Activated CD8-positive, alpha-beta memory T cell treated with anti-CD3 and anti-CD28 coated beads for 36 hours (primary cell): ENCODE measurements at regions not wholly inside any gene's neighbourhood (a gene's known extent, or its start where the extent isn't known, plus 50 kb on each side); places are given as distances from the start of the nearest gene placed in this dataset.

Experiments
- CTCF ChIA-PET: fragments of 350-600 bp; sonication (Branson Sonifier 250); formaldehyde crosslinking; loops from one replicate; lab custom pipeline; 2021; ENCODE audit warnings: antibody characterized with exemption; lab: Charles Lee
- POLR2A ChIA-PET: fragments of 350-600 bp; sonication (Branson Sonifier 250); formaldehyde crosslinking; loops from one replicate; lab custom pipeline; 2021; ENCODE audit warnings: antibody characterized with exemption; lab: Charles Lee

DNA sequence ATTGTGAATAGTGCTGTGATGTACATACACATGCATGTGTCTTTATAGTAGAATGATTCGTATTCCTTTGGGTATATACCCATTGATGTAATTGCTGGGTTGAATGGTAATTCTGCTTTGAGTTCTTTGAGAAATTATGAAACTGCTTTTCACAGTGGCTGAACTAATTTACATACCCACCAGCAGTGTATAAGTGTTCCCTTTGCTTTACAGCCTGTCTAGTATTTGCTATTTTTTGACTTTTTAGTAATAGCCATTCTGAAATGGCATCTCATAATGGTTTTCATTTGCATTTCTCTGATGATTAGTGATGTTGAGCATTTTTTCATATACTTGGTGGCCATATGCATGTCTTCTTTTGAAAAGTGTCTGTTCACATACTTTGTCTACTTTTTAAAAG lies 54.5 kb upstream of the FAM78B start:
- CTCF ChIA-PET: no interaction called here
- POLR2A ChIA-PET: no interaction called here

DNA sequence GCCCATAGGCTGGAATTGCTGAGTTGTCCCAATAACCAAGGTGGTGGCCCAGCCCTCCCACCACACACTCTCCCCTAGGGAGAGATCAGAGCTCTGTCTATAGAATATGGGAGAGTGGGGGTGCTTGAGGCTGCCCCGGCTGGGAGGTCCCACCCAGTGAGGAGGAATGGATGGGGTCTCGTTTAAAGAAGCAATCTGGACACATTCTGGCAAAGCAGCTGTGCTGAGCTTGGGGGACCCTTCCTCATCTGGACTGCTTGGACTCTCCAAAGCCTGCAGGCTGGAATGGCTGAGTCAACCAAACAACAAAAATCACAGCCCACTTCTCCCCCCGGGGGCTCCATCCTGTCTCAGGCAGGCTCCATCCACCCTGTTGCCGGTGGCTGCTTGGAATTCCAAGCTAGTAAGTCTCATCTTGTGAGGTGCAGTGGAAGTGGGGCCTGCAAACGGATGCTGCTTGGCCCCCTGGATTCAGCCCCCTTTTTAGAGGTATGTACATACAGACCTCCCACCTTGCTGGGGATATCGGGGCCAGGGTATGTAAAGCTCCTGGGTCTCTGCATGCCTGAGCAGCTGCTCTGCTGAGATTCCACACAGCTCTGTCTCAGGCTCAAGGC lies 67.1 kb upstream of the FAM78B start:
- ChIA-PET POLR2A (no interaction called here), CTCF (no interaction called here)

DNA sequence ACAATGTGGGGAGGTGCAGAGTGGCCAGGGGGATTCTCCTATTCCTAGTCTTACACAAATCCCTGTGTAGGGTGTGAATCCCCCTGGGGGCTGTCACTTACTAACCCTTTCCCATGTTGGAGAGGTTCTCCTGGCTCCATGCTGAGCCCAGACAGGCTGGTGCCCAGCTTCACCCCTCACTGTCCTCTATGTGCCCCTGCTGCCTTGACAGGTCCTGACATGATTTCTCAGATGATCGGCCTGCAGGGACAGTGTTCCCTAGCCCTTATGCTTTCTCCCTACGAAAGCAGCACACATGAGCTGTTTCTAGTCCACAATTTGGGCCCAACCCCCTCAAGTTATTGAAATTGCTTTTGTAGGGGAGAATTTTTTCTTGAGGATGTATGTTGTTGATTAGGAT lies 68.9 kb upstream of the FAM78B start:
- ChIA-PET CTCF (no interaction called here), POLR2A (no interaction called here)

GRCh38 chr1:166237675-166238074 lies 70.9 kb upstream of the FAM78B start:
- ChIA-PET CTCF (no interaction called here), POLR2A (no interaction called here)

DNA sequence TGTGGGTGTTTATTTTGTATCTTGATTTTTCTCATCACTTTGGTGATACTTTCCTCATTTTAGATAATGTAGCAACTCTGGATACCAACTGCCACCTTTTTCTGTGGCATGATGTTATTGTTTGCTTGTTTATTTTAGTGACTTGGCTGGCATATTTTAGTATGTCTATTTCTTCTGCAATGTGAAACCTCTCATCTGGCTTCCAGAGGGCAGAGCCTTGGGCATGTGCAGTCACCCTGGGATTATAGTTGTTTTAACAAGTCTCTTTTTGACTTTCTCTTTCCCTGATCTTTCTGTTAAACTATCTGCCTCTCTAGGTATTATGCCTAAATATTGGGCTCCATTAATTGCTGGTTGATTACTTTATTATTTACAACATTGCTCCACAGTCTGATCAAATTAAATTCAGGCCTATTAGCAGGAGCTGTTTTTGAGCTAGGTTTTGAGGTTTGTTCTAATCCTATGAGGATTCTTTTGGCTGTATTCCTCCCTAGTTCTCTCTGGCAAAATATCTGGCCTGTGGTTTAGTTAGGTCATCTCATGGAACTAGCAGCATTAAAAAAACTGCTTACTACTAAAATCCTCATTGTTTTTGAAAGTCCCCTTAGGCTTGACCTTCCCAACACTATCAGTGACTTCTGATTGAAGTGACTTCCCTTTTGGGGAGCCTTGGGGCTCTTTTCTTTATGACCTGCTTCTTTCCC lies 86.4 kb upstream of the FAM78B start:
- ChIA-PET CTCF (no interaction called here), POLR2A (no interaction called here)

DNA sequence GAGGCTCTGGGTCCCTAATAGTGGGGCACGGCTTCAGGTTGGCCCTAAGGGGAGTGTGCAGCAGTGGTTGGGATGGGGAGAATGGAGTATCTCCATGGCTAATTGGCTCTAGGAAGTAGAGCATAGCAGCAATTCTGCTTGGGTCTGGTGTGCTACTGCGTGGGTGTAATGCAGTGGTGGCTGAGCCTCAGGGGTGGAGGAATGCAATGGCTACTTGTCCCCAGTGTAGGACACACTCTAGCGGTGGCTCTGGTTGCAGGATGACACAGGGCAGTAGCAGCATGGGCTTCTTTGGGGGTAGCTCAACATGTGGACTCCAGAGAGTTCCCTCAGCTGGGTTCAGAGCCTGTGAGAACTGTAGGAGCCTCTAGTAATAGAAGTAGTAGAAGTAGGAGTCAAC lies 91.2 kb upstream of the FAM78B start:
- CTCF ChIA-PET: no interaction called here

GRCh38 chr1:166261511-166261910 lies 94.7 kb upstream of the FAM78B start:
- ChIA-PET POLR2A (no interaction called here), CTCF (no interaction called here)

More for the DNA sequence above, 91.2 kb upstream of the FAM78B start:
- POLR2A ChIA-PET: no interaction called here

GRCh38 chr1:166270476-166271150 lies 103.8 kb upstream of the FAM78B start:
- ChIA-PET CTCF (no interaction called here), POLR2A (no interaction called here)

- POLR2A ChIA-PET: no interaction called here
Measured at GRCh38 chr1:166271151-166271538, 104.3 kb upstream of the FAM78B start.

DNA sequence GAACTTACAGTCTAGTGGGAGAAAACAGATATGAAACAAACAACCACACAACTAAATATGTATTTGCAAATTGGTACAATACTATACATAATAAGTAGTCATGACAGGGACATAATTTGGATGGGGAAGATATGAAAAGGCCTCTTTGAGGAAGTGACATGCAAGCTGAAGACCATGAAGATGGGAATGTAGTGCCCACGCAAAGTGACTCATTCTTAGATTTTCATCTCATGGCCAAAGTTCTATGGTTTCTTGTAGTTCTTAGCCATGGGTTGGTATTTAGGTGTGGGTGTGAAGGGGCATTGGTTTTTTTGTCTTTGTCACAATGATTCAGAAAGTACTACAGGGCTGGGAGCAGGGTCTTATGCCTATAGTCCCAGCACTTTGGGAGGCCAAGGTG lies 105.4 kb upstream of the FAM78B start:
- ChIA-PET POLR2A (no interaction called here), CTCF (no interaction called here)

More at GRCh38 chr1:166271151-166271538, 104.3 kb upstream of the FAM78B start:
- CTCF ChIA-PET: no interaction called here

- POLR2A ChIA-PET: no interaction called here
- CTCF ChIA-PET: no interaction called here
Measured at GRCh38 chr1:166272851-166273250, 106.0 kb upstream of the FAM78B start.

DNA sequence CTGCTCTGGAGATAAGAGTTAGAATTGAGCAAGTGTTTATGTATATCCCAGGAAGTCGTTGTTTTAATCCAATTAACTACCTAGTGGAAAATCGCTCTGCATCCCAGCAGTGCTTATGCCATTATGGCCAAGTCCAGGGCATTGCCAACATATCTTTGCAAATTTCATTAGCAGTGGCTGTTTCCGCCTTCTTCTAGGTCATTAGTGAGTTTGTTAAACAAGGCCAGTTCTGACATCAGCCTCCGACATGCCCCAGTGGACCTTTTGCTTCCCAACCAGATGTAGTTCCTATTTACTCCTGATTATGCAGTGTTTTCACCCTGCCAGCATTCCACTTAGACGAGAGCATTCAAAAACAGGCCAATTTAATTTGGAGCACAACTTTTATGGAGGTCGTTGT lies 106.8 kb upstream of the FAM78B start:
- ChIA-PET POLR2A (no interaction called here), CTCF (no interaction called here)

GRCh38 chr1:166282391-166283137 lies 115.8 kb upstream of the FAM78B start:
- ChIA-PET CTCF (no interaction called here), POLR2A (no interaction called here)

- ChIA-PET POLR2A (no interaction called here), CTCF (no interaction called here)
Measured at GRCh38 chr1:166283190-166283589, 116.4 kb upstream of the FAM78B start.

- ChIA-PET POLR2A (no interaction called here), CTCF (no interaction called here)
Measured at GRCh38 chr1:166283600-166283999, 116.8 kb upstream of the FAM78B start.

DNA sequence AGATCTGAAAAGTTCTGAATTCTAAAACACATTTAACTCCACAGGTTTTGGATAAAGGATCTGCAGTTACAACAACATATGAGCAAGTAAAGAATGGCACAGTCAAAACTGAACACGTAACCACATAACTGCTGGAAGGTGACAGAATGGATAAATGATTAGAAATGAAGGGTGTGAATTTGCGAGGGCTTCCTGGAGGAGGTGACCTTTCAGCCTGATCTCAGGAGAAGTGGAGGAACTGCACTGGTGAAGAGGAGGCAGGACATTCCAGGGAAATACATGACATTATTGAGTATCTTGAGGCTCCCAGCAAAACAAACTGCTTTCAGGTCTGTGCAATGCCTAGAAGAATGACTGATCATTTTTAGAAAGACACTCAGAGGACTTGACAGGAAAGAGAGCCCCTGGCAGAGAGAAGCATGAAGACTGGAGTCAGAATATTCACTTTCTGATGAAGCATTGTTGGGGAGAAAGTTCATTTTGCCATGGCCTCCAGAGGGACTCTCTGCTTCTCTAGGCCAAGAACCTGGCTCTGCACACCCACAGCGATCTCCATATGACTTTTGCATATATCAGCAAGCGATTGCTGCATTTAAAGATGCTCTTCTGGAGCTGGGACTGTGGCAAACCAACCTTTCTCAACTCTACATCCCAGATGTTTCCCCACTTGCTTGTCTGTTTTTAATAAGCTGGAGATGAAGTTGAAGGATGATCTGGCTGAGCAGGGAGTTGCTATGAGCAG lies 122.7 kb upstream of the FAM78B start:
- ChIA-PET POLR2A (no interaction called here), CTCF (no interaction called here)

GRCh38 chr1:166295656-166296055 lies 128.9 kb upstream of the FAM78B start:
- POLR2A ChIA-PET: no interaction called here
- CTCF ChIA-PET: no interaction called here

DNA sequence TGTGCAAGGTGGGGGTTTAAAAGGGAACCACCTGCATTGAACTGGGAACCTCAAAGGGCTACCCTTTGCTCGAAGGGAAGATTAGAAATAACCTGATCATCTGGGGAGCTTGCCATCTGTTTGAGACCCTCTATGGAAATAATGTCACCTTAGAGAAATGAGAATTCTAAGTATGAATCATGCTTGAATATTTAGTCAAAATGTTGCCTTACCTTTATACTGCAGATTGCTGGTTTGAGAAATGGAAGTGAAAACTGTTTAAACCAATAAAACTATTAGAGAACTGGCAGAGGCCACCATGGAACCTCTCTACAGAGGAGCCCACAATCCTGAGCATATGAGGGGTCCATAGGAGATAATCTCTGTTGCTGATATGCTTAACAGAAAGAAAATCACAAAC lies 131.2 kb upstream of the FAM78B start:
- POLR2A ChIA-PET: no interaction called here
- CTCF ChIA-PET: no interaction called here

- ChIA-PET POLR2A (no interaction called here), CTCF (no interaction called here)
Measured at GRCh38 chr1:166300767-166301166, 134.0 kb upstream of the FAM78B start.
